OCI-LY7 (cell line): ENCODE measurements at regions not wholly inside any gene's neighbourhood (a gene's known extent, or its start where the extent isn't known, plus 50 kb on each side); places are given as distances from the start of the nearest gene placed in this dataset.

Experiments
- BruUV-seq: library from RNA; stranded (reverse); fragments of 400-500 nt; replicated peaks from 2 replicates; lab custom pipeline; 2021; lab: Mats Ljungman, UMichigan
- CTCF ChIA-PET: fragments of 300-600 bp; sonication (Branson Sonifier 250); formaldehyde crosslinking; loops from one replicate; lab custom pipeline; 2022; ENCODE audit warnings: antibody characterized with exemption; ENCODE audit not compliant: unreplicated experiment; lab: Charles Lee
- POLR2A ChIA-PET: fragments of 300-600 bp; sonication (Branson Sonifier 250); formaldehyde crosslinking; loops from one replicate; lab custom pipeline; 2022; ENCODE audit warnings: antibody characterized with exemption; lab: Charles Lee
- DNase-seq: peaks from one replicate; pipeline ENCODE4 v3.0.0-alpha.2; 2015; ENCODE audit warnings: low spot score
- H2AFZ ChIP-seq: fragments of 200-600 bp; sonication (generic), shearing (Covaris generic); 2 replicates; pipeline ENCODE4 v1.6.1; 2014; ENCODE audit warnings: mild to moderate bottlenecking, antibody characterized with exemption, low read length, moderate library complexity
- H3K27ac ChIP-seq: fragments of 200-600 bp; sonication (generic); 2 replicates; pipeline ENCODE4 v1.5.1; 2014; ENCODE audit warnings: mixed run types, low read depth, mild to moderate bottlenecking, moderate library complexity, low read length, inconsistent platforms; ENCODE audit not compliant: poor library complexity, severe bottlenecking
- H3K36me3 ChIP-seq: fragments of 200-600 bp; sonication (generic); 2 replicates; pipeline ENCODE4 v1.6.1; 2014; ENCODE audit warnings: mild to moderate bottlenecking, antibody characterized with exemption, low read length, moderate library complexity, mixed read lengths; ENCODE audit not compliant: insufficient read depth
- H3K4me1 ChIP-seq: fragments of 200-600 bp; sonication (generic); 2 replicates; pipeline ENCODE4 v1.5.1; 2014; ENCODE audit warnings: mild to moderate bottlenecking, low read length; ENCODE audit not compliant: insufficient read depth, poor library complexity, severe bottlenecking
- H3K4me2 ChIP-seq: fragments of 200-600 bp; sonication (generic); 2 replicates; pipeline ENCODE4 v1.6.1; 2014; ENCODE audit warnings: mild to moderate bottlenecking, low read length
- H3K4me3 ChIP-seq: fragments of 200-600 bp; sonication (generic); 2 replicates; pipeline ENCODE4 v1.5.1; 2014; ENCODE audit warnings: mild to moderate bottlenecking, low read depth, low read length; ENCODE audit not compliant: poor library complexity, severe bottlenecking
- H3K79me2 ChIP-seq: fragments of 200-600 bp; sonication (generic); 2 replicates; pipeline ENCODE4 v1.6.1; 2016; ENCODE audit warnings: low read depth, mild to moderate bottlenecking, low read length, moderate library complexity, mixed read lengths; ENCODE audit not compliant: insufficient read depth
- H3K9me2 ChIP-seq: fragments of 200-600 bp; sonication (generic); 2 replicates; pipeline ENCODE4 v1.6.1; 2016; ENCODE audit warnings: mild to moderate bottlenecking, low read length, mixed read lengths; ENCODE audit not compliant: insufficient read depth
- H3K9me3 ChIP-seq: fragments of 200-600 bp; sonication (generic); 2 replicates; pipeline ENCODE4 v1.6.1; 2014; ENCODE audit warnings: mild to moderate bottlenecking, mixed run types, low read length, mixed read lengths
- H4K20me1 ChIP-seq: fragments of 200-600 bp; sonication (generic); 2 replicates; pipeline ENCODE4 v1.6.1; 2014; ENCODE audit warnings: mild to moderate bottlenecking, antibody characterized with exemption, low read length, moderate library complexity, mixed read lengths; ENCODE audit not compliant: insufficient read depth
- CTCF ChIP-seq: fragments of 200-600 bp; sonication (generic); conservative IDR thresholded peaks from 2 replicates; pipeline ENCODE4 v1.5.1; 2014; ENCODE audit warnings: mild to moderate bottlenecking, antibody characterized with exemption, low read length, moderate library complexity, mixed read lengths
- EZH2phosphoT487 ChIP-seq: fragments of 200-600 bp; sonication (generic); IDR thresholded peaks from 2 replicates; pipeline ENCODE4 v1.6.1; 2018; ENCODE audit warnings: low read depth, borderline replicate concordance, mild to moderate bottlenecking, mixed run types, antibody characterized with exemption, low read length, moderate library complexity, mixed read lengths
- intact Hi-C: fragments of 100-400 bp; cut with micrococcal nuclease; formaldehyde crosslinking; loops from one replicate; pipeline ENCODE4 v1.10.0; 2022; ENCODE audit not compliant: unreplicated experiment

GRCh38 chr6:48021904-48022303, 89.1 kb downstream of the PTCHD4 start:
- Histone ChIP-seq H3K79me2 (no peaks in the 10 kb centered on the region), H3K9me2 (no peaks in the 10 kb centered on the region), H4K20me1 (no peaks in the 10 kb centered on the region), H3K4me1 (no peaks in the 10 kb centered on the region), H3K36me3 (no peaks in the 10 kb centered on the region), H2AFZ (no peak overlapping the region), H3K4me2 (no peak overlapping the region), H3K27ac (no peak overlapping the region), H3K4me3 (no peak overlapping the region), H3K9me3 (no peaks in the 10 kb centered on the region)
- BruUV-seq = no TSS peak
- no peak for DNase-seq
- CTCF ChIA-PET = no interaction called here
- TF ChIP-seq CTCF (no peak), EZH2phosphoT487 (no peak)
- POLR2A ChIA-PET = no interaction called here
- intact Hi-C loops = no loop called here

DNA sequence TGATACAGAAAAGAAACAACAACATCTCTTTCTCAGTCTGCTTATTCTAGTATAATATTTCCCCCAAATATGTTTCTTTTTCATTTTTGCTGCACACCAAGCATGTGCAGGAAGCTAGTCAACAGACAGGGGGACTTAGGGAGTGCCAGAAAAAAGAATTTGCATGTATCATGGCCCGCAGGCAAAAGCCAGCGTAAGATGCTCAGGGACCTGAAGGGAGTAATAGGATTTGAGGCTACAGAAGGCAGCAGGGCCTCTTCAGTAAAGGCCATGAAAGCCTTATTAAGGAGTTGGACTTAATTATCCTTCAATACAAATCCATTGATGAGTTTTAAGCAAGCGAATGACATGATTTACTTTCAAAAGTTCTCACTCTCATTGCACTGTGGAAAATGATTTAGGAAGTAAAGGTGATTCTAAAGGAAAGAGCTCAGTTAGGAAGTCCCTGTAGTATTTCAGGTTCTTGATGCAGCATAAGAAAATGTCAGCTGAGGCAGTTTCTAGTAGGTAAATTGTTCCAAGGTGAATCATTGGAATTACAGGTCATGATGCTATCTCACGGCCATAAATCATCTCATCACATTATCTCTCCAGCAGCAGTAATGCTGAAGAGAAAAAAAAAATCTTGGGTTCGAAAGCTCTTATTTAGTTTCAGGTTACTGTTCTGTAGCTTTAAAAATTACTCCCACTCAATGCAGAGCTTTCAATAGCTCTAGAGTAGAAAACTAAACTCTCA, 94.8 kb downstream of the PTCHD4 start:
- Histone ChIP-seq H3K9me2 (no peaks in the 10 kb centered on the region), H4K20me1 (no peaks in the 10 kb centered on the region), H3K27ac (no peak overlapping the region), H3K4me2 (no peak overlapping the region), H3K4me3 (no peak overlapping the region), H3K79me2 (no peaks in the 10 kb centered on the region), H3K4me1 (no peaks in the 10 kb centered on the region), H3K9me3 (no peaks in the 10 kb centered on the region), H2AFZ (no peak overlapping the region), H3K36me3 (no peaks in the 10 kb centered on the region)
- TF ChIP-seq CTCF = no peak
- no peak for TF ChIP-seq EZH2phosphoT487
- ChIA-PET POLR2A (interaction anchor here (0.6 to 1.4 kb wide), 3 partner anchors 16 to 563 kb away, joined by 3 read pairs; no protein-coding TSS in a partner anchor), CTCF (no interaction called here)
- BruUV-seq = no TSS peak
- no peak for DNase-seq
- intact Hi-C loops = no loop called here

DNA sequence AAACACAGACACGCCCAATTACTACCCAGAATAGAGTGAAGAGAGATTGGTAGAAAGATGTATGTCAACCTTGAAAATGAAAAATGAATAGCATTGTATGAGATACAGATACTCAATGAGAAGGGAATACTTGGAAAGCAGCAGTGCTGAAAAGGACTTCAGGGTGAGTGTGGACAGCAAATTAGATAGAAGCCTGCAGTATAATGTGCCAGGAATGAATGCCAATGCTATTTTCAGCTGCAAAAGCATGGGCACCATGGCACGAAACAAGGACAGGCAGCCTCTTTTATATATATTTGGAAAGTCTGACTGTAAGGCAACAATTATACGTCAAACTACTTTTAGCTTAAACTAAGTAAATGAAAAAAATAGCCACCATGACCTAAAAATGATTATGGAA, 118.2 kb downstream of the PTCHD4 start:
- CTCF ChIA-PET = no interaction called here

More for the DNA sequence above, 118.2 kb downstream of the PTCHD4 start:
- Histone ChIP-seq H3K4me1 (no peaks in the 10 kb centered on the region), H3K9me2 (no peaks in the 10 kb centered on the region), H3K4me2 (no peak overlapping the region), H3K27ac (no peak overlapping the region), H3K4me3 (no peak overlapping the region), H3K79me2 (no peaks in the 10 kb centered on the region), H2AFZ (no peak overlapping the region), H3K9me3 (no peaks in the 10 kb centered on the region), H3K36me3 (no peaks in the 10 kb centered on the region), H4K20me1 (no peaks in the 10 kb centered on the region)
- POLR2A ChIA-PET = no interaction called here
- intact Hi-C loops = no loop called here
- no TSS peak for BruUV-seq
- DNase-seq = no peak
- no peak for TF ChIP-seq EZH2phosphoT487
- TF ChIP-seq CTCF = no peak
